ENCODE measurements at regions not wholly inside any gene's neighbourhood (a gene's known extent, or its start where the extent isn't known, plus 50 kb on each side); places are given as distances from the start of the nearest gene placed in this dataset.
A peak's percentile ranks its signal among the peaks of the same experiment; 100 is the strongest.

DNA sequence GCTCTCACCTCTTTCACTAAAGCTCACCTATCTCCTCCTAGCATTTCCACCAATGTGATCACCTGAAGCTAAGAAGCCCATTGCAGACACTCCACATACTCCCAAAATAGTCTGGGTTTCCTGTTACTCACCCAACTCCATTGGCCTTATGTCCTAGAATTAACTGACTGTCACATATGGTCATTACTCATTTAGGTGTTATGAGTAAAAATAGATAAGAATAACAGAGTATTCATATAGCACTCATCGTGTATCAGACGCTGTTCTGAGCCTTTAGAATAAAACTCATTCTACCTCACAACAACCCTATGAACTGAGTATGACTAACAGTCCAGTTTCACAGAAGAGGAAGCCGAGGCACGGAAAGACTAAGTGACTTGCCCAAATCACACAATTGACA, 174.2 kb upstream of the NPVF start:
- Histone ChIP-seq H3K4me3 (no peak overlapping the region), H3K36me3 (no peaks in the 10 kb centered on the region), H3K4me1 (ENCODE audit: insufficient read depth) (no peaks in the 10 kb centered on the region), H3K9me3 (no peaks in the 10 kb centered on the region), H3K27me3 (no peaks in the 10 kb centered on the region), H3K27ac (no peak overlapping the region)
- no peak for TF ChIP-seq EP300 (IDR thresholded peaks at IDR 0.05)
- TF ChIP-seq, protein P1, sequence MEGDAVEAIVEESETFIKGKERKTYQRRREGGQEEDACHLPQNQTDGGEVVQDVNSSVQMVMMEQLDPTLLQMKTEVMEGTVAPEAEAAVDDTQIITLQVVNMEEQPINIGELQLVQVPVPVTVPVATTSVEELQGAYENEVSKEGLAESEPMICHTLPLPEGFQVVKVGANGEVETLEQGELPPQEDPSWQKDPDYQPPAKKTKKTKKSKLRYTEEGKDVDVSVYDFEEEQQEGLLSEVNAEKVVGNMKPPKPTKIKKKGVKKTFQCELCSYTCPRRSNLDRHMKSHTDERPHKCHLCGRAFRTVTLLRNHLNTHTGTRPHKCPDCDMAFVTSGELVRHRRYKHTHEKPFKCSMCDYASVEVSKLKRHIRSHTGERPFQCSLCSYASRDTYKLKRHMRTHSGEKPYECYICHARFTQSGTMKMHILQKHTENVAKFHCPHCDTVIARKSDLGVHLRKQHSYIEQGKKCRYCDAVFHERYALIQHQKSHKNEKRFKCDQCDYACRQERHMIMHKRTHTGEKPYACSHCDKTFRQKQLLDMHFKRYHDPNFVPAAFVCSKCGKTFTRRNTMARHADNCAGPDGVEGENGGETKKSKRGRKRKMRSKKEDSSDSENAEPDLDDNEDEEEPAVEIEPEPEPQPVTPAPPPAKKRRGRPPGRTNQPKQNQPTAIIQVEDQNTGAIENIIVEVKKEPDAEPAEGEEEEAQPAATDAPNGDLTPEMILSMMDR (IDR thresholded peaks at IDR 0.05): no peak
- TF ChIP-seq POLR2A (IDR thresholded peaks at IDR 0.05): no peak
- 83 to 98% (median 93%) methylated on average over 4 of the region's 4 CpGs for WGBS, 3 donors
- no peak for DNase-seq
- intact Hi-C loops (cut with DNase I): no loop called here

DNA sequence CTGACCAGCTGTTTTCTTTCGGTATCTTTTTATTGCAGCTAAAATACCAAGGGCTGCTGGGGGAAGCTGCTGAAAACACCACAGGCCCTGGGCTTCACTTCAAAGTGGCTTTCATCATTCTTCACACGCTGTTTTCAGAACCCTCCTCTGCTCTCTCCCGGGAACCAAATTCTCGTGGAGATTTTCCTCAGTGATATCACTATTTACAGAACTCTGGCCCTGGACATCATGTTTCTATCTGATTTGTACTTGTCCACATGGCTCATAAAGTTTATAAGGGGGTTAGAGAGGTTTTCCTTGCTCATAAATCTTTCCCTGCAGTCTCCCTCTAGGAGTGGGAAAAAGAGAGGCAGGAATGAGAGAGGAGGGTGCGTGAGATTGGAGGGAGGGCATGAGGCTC, 177.4 kb upstream of the NPVF start:
- Histone ChIP-seq H3K4me3 (no peak overlapping the region), H3K27me3 (no peaks in the 10 kb centered on the region), H3K27ac (no peak overlapping the region), H3K4me1 (ENCODE audit: insufficient read depth) (no peaks in the 10 kb centered on the region), H3K36me3 (no peaks in the 10 kb centered on the region), H3K9me3 (no peaks in the 10 kb centered on the region)
- intact Hi-C loops (cut with DNase I): no loop called here
- TF ChIP-seq, protein P1 (IDR thresholded peaks at IDR 0.05): no peak
- TF ChIP-seq POLR2A (IDR thresholded peaks at IDR 0.05) (no peak), EP300 (IDR thresholded peaks at IDR 0.05) (no peak)
- peak in 1 of 5 donors; percentile 27 for DNase-seq
- 11 to 19% (median 15%) methylated on average over 5 of the region's 5 CpGs for WGBS, 3 donors

DNA sequence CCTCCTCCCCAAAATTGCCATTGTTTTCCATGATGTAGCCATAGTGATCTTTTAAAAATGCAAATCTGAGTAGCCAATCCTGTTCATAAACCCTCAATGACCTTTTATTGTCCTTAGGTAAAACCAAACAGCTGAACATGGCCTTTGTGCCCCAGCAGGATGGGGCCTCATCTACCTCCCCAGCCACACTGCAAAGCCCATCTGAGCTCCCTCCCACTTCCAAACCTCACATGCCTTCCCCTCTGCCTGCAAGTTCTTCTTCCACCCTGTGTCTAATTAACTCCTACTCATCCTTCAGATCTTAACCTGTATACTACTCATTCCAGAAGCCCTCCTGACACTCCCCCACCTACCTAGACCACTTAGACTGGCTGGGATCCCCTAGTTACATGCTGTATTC, 178.8 kb upstream of the NPVF start:
- no peaks in the 10 kb centered on the region for H3K36me3 ChIP-seq
- no peaks in the 10 kb centered on the region for H3K27me3 ChIP-seq
- TF ChIP-seq, protein P1 (IDR thresholded peaks at IDR 0.05): no peak
- no peak for TF ChIP-seq EP300 (IDR thresholded peaks at IDR 0.05)
- TF ChIP-seq POLR2A (IDR thresholded peaks at IDR 0.05): no peak
- H3K9me3 ChIP-seq: no peaks in the 10 kb centered on the region
- no peak overlapping the region for H3K4me3 ChIP-seq
- H3K27ac ChIP-seq: no peak overlapping the region
- intact Hi-C loops (cut with DNase I): no loop called here
- no peak for DNase-seq
- no peaks in the 10 kb centered on the region for H3K4me1 ChIP-seq (ENCODE audit: insufficient read depth)

DNA sequence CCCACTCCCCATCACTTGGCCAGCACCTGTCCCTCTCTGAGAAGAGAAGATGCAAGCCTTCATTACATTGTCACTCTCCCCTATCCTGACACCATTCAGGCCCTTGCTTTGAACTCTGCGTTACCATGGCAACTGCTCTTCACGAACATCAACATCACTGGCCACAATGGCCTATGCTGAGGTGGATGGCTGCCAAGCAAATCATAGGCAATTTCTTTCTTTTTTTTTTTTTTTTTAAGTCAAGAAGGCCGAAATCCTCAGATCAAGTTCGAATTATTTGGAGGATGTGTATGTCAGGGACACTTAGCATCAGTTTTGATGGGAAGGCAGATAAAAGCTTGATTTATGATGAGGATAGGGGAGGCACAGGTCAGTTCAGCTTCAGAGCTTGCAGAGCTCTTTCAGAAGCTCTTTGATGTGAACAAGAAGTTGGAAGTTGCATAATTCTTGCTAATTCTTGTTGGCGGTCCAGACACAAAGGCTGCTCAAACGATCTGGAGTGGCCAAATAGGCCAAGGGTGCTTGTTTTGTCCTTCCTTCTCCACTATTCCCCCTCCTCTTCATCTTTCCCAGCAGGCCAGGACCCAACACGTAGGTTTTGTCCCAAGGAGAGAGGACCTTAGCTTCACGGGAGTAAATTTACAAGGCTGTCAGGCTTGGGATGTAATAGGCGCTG, 179.9 kb upstream of the NPVF start:
- no peaks in the 10 kb centered on the region for H3K27me3 ChIP-seq
- DNase-seq: no peak
- H3K9me3 ChIP-seq: no peaks in the 10 kb centered on the region
- no peak for TF ChIP-seq EP300 (IDR thresholded peaks at IDR 0.05)
- TF ChIP-seq, protein P1 (IDR thresholded peaks at IDR 0.05): no peak
- no peak for TF ChIP-seq POLR2A (IDR thresholded peaks at IDR 0.05)
- no peak overlapping the region for H3K4me3 ChIP-seq
- 72 to 81% (median 77%) methylated on average over 9 of the region's 9 CpGs for WGBS, 3 donors
- H3K36me3 ChIP-seq: no peaks in the 10 kb centered on the region
- H3K27ac ChIP-seq: no peak overlapping the region
- H3K4me1 ChIP-seq (ENCODE audit: insufficient read depth): no peaks in the 10 kb centered on the region
- intact Hi-C loops (cut with DNase I): no loop called here
